GM12872 (cell line): ENCODE measurements at regions not wholly inside any gene's neighbourhood (a gene's known extent, or its start where the extent isn't known, plus 50 kb on each side); places are given as distances from the start of the nearest gene placed in this dataset.

Source experiments
- TF ChIP-seq, protein P1 (sequence below): IDR thresholded peaks from 3 replicates; pipeline ENCODE4 v1.5.1; 2011; ENCODE audit warnings: low read depth, mild to moderate bottlenecking, low read length, moderate library complexity; ENCODE audit not compliant: insufficient read depth

DNA sequence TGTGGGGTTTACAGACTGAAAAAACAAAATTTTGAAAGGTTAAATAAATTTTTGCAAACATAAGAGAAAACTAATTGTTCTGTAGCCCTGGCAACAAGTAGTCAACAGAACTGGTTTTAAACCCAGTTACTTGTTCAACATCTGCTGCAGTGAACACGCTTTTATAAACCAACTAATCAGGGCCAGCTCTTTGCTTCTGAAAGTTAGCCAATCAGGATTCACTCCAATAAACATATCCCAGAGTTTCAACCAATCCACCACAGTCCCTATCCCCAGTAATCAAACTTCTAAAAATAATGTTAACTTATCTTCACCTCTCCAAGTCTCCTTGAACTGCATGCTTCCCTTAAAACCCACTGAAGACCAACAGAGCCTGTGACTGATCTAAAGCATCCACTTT, 306.6 kb downstream of the CTH start:
- TF ChIP-seq, protein P1, sequence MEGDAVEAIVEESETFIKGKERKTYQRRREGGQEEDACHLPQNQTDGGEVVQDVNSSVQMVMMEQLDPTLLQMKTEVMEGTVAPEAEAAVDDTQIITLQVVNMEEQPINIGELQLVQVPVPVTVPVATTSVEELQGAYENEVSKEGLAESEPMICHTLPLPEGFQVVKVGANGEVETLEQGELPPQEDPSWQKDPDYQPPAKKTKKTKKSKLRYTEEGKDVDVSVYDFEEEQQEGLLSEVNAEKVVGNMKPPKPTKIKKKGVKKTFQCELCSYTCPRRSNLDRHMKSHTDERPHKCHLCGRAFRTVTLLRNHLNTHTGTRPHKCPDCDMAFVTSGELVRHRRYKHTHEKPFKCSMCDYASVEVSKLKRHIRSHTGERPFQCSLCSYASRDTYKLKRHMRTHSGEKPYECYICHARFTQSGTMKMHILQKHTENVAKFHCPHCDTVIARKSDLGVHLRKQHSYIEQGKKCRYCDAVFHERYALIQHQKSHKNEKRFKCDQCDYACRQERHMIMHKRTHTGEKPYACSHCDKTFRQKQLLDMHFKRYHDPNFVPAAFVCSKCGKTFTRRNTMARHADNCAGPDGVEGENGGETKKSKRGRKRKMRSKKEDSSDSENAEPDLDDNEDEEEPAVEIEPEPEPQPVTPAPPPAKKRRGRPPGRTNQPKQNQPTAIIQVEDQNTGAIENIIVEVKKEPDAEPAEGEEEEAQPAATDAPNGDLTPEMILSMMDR: no peak

DNA sequence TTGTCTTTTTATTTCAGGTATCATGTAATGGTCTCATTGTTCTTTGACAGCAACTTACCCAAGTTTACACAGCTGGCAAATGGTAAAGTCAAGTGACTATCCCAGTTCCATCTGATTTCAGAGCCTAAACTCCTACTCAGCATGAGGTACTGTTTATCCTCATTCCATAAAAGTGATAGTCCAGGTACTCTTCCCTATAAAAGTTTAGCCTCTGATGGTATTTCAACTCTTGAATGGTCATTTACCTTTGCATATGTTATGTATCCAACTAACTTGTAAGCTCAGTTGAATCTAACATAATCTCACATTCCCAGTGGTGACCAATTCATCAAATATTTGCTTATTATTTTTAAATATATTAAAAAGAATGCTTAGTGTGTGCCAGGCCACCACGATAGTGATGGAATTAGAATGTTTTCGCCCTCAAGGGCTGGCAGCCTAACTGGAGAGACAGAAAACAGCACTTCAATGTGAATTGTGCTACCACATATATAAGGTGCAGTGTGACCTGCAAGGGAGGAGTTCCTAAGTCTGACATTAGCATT, 307.1 kb downstream of the CTH start:
- TF ChIP-seq, protein P1: no peak

DNA sequence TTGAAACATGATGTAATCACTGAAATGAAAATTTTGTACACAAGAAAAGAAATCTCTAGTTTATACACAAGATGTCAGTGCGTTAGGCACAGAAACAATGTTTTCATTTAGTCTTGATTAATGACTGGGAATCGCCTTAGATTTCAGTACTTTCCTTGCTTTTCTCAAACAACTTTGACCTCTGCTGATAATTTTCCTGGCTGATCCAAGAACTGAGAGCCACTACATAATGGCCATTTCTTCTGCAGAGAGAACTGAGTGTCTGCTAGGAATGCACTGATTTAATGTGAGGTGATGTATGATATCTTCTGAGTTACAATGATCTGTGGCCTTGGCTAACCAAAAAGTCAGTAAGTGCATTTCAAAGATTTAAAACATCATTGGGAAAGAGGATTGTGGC, 308.1 kb downstream of the CTH start:
- TF ChIP-seq, protein P1: no peak

DNA sequence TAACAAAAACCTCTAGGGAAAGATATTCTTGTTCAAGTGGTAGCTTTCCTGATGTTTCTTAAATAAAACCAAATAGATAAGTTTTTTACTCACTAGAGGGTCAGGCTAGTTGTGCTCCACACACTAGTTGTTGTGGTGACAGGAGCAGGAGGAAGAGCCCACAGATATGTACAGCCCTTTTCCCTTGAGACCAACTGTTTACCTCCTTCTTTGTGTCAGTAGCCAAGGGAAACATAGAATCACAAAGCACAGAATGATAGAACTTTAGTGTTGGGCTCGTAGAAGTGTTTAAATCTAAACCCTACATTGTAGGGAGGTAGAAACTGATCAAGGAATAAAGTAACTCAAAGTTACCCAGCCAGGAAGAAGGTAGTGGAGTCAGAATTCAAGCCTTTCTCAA, 309.0 kb downstream of the CTH start:
- TF ChIP-seq, protein P1: no peak

DNA sequence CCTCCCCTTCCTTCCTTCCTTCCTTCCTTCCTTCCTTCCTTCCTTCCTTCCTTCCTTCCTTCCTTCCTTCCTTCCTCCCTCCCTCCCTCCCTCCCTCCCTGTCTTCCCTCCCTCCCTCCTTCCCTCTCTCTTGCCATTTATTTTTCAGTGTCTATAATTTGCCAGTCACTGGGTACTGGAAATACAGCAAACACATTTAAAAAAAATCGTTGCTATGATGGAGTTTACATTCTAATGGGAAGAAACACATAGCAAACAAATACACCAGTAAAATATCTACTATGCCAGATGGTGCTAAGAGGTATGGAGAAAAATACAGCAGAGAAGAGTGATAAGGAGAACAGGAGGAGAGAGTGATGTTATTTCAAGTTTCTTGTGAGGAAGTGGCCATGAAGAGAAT, 309.5 kb downstream of the CTH start:
- TF ChIP-seq, protein P1: no peak

DNA sequence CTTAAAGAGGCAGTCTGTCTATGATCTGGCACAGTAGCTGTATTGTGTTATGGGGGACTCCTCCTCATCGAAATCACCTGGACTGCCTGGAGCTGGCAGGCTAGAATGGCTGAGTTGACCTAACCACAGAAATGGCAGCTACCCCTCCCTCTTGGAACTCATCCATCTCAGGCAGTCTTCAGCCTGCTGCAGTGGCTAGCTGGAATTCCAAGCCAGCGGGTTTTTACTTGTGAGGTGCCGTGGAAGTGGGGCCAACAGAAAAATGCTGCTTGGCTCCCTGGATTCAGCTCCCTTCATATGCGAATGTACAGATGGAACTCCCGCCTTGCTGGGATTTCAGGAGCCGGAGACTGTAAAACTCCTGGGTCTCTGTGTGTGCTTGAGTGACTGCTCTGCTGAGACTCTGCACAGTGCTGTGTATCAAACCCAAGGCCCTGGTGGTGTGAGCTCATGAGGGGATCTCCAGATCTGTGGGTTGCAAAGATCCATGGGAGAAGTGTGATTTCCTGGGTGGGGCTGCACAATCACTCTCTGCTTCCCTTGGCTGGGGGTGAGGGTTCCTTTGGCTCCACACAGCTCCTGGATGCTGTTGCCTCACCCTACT, 316.9 kb downstream of the CTH start:
- TF ChIP-seq, protein P1: no peak

DNA sequence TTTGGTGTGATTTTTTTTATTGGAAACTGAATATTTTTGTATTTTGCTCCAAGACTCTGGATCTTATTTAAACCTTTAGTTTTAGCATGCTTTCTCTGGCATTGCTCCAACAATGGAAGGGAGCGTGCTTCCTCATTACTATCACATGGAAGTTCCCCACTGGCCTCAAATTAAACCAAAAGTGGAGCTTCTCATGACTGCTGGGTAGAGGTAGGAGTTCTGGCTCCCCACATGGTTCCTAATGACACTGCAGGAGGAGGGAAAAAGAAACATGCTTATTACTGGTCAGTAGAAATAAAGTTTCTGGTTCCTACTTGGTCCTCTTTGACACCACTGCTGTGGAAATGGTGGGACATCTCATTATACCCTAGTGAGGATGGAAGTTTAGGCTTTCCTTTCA, 310.5 kb downstream of the PTGER3 start:
- TF ChIP-seq, protein P1: no peak
